Mononuclear cell (primary cell): ENCODE measurements at regions not wholly inside any gene's neighbourhood (a gene's known extent, or its start where the extent isn't known, plus 50 kb on each side); places are given as distances from the start of the nearest gene placed in this dataset.

Experiments
- H3K27me3 ChIP-seq: 2 replicates; pipeline ENCODE4 v1.6.0; 2011; ENCODE audit warnings: low read length, control low read depth; ENCODE audit not compliant: insufficient read depth
- H3K4me1 ChIP-seq: 2 replicates; pipeline ENCODE4 v1.5.1; 2011; ENCODE audit warnings: mild to moderate bottlenecking, low read length, control low read depth; ENCODE audit not compliant: insufficient read depth
- H3K4me3 ChIP-seq: 2 replicates; pipeline ENCODE4 v1.5.1; 2011; ENCODE audit warnings: mild to moderate bottlenecking, low read length, moderate library complexity
- H3K9me3 ChIP-seq: 2 replicates; pipeline ENCODE4 v1.5.1; 2011; ENCODE audit warnings: low read depth, mild to moderate bottlenecking, control low read depth, low read length

GRCh38 chr4:138567696-138568095 is 325.5 kb upstream of the SLC7A11 start:
- Histone ChIP-seq H3K27me3 (no peaks in the 10 kb centered on the region), H3K4me3 (no peak overlapping the region), H3K9me3 (no peaks in the 10 kb centered on the region), H3K4me1 (no peaks in the 10 kb centered on the region)

GRCh38 chr4:138565576-138565975 is 323.4 kb upstream of the SLC7A11 start:
- no peak overlapping the region for H3K4me3 ChIP-seq
- H3K27me3 ChIP-seq: no peaks in the 10 kb centered on the region
- no peaks in the 10 kb centered on the region for H3K4me1 ChIP-seq

GRCh38 chr4:138562544-138562991 is 320.4 kb upstream of the SLC7A11 start:
- no peak overlapping the region for H3K4me3 ChIP-seq
- no peaks in the 10 kb centered on the region for H3K9me3 ChIP-seq
- no peaks in the 10 kb centered on the region for H3K27me3 ChIP-seq
- no peaks in the 10 kb centered on the region for H3K4me1 ChIP-seq

More at GRCh38 chr4:138565576-138565975, 323.4 kb upstream of the SLC7A11 start:
- H3K9me3 ChIP-seq: no peaks in the 10 kb centered on the region

- Histone ChIP-seq H3K9me3 (no peaks in the 10 kb centered on the region), H3K4me1 (no peaks in the 10 kb centered on the region), H3K4me3 (no peak overlapping the region), H3K27me3 (no peaks in the 10 kb centered on the region)
These were observed 319.8 kb upstream of the SLC7A11 start for GRCh38 chr4:138561906-138562305.

GRCh38 chr4:138561276-138561880 is 319.2 kb upstream of the SLC7A11 start:
- H3K27me3 ChIP-seq: no peaks in the 10 kb centered on the region
- H3K4me1 ChIP-seq: no peaks in the 10 kb centered on the region
- no peak overlapping the region for H3K4me3 ChIP-seq

GRCh38 chr4:138560448-138560847 is 318.3 kb upstream of the SLC7A11 start:
- H3K27me3 ChIP-seq: no peaks in the 10 kb centered on the region
- no peaks in the 10 kb centered on the region for H3K4me1 ChIP-seq
- no peak overlapping the region for H3K4me3 ChIP-seq
- no peaks in the 10 kb centered on the region for H3K9me3 ChIP-seq

More at GRCh38 chr4:138561276-138561880, 319.2 kb upstream of the SLC7A11 start:
- H3K9me3 ChIP-seq: no peaks in the 10 kb centered on the region

GRCh38 chr4:138558886-138559285 is 316.7 kb upstream of the SLC7A11 start:
- H3K27me3 ChIP-seq: no peaks in the 10 kb centered on the region
- no peak overlapping the region for H3K4me3 ChIP-seq
- no peaks in the 10 kb centered on the region for H3K9me3 ChIP-seq
- H3K4me1 ChIP-seq: no peaks in the 10 kb centered on the region

- Histone ChIP-seq H3K27me3 (no peaks in the 10 kb centered on the region), H3K4me3 (no peak overlapping the region), H3K9me3 (no peaks in the 10 kb centered on the region), H3K4me1 (no peaks in the 10 kb centered on the region)
These were observed 313.4 kb upstream of the SLC7A11 start for GRCh38 chr4:138555584-138555983.

- H3K4me3 ChIP-seq: no peak overlapping the region
- H3K9me3 ChIP-seq: no peaks in the 10 kb centered on the region
- H3K27me3 ChIP-seq: no peaks in the 10 kb centered on the region
- no peaks in the 10 kb centered on the region for H3K4me1 ChIP-seq
These were observed 313.0 kb upstream of the SLC7A11 start for GRCh38 chr4:138555108-138555507.

GRCh38 chr4:138553001-138553845 is 311.1 kb upstream of the SLC7A11 start:
- Histone ChIP-seq H3K9me3 (no peaks in the 10 kb centered on the region), H3K27me3 (no peaks in the 10 kb centered on the region), H3K4me1 (no peaks in the 10 kb centered on the region), H3K4me3 (no peak overlapping the region)

- no peaks in the 10 kb centered on the region for H3K27me3 ChIP-seq
- H3K4me1 ChIP-seq: no peaks in the 10 kb centered on the region
- no peaks in the 10 kb centered on the region for H3K9me3 ChIP-seq
- no peak overlapping the region for H3K4me3 ChIP-seq
These were observed 300.1 kb upstream of the SLC7A11 start for GRCh38 chr4:138542191-138542776.

- no peaks in the 10 kb centered on the region for H3K27me3 ChIP-seq
These were observed 298.1 kb upstream of the SLC7A11 start for GRCh38 chr4:138540056-138540800.

GRCh38 chr4:138538743-138539142 is 296.6 kb upstream of the SLC7A11 start:
- Histone ChIP-seq H3K9me3 (peaks cover 6% of the 10 kb centered on the region), H3K4me3 (no peak overlapping the region), H3K27me3 (no peaks in the 10 kb centered on the region), H3K4me1 (no peaks in the 10 kb centered on the region)

More at GRCh38 chr4:138540056-138540800, 298.1 kb upstream of the SLC7A11 start:
- Histone ChIP-seq H3K9me3 (no peaks in the 10 kb centered on the region), H3K4me1 (no peaks in the 10 kb centered on the region), H3K4me3 (no peak overlapping the region)

GRCh38 chr4:138537731-138538490 is 295.8 kb upstream of the SLC7A11 start:
- Histone ChIP-seq H3K27me3 (no peaks in the 10 kb centered on the region), H3K4me1 (no peaks in the 10 kb centered on the region), H3K9me3 (peaks cover 14% of the 10 kb centered on the region), H3K4me3 (no peak overlapping the region)
